ENCODE measurements at regions not wholly inside any gene's neighbourhood (a gene's known extent, or its start where the extent isn't known, plus 50 kb on each side); places are given as distances from the start of the nearest gene placed in this dataset.
"Not testable (repeated sequence)": the region's sequence is repeated elsewhere in the genome, so short reads cannot be mapped to it uniquely, and the experiment has no call there.

- DNase-seq, result no peak
Measured at GRCh38 chr1:31511848-31512615, 64.3 kb upstream of the TINAGL1 start.

DNA sequence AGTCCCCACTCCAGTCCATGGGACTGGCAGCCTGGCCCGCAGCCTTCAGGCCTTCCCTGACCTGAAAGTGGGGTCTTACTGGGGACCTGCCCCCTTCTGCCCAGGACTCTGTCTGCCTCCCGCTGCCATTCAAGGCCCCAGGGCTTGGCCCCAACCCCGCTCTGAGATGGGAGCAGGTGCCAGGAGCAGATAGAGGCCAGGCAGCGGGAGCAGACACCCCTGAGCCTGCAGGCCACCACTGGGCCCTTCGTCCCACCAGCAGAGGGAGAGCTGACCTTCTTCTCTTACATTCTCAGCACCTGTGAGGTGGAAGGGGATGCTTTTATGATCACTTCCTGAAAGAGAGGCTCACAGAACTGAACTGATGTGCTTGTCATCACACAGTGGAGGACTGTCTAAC is 62.2 kb upstream of the TINAGL1 start:
- DNase-seq, result no peak

- no peak for DNase-seq
Measured at GRCh38 chr1:31515056-31515775, 61.1 kb upstream of the TINAGL1 start.

GRCh38 chr1:31515936-31516335 is 60.4 kb upstream of the TINAGL1 start:
- no peak for DNase-seq

DNA sequence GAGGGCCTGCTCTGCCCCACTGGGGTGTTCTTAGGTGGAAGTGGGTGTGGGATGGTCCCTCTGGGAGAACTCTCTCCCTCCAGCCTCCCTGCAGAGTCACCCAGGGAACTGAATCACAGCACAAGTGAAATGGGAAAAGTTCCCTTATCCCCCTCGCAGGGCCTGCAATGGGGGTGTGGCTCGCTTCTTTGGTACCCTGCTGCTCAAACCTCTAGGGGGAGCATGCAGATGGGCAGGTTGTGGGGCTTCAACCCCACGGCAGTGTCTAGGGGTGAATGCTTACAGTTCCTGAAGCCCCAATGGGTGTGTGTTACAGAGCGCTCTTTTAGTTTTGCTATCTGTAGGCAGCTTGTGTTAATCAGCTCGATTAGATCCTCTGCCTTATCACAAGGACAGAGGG is 59.0 kb upstream of the TINAGL1 start:
- DNase-seq, result no peak

DNA sequence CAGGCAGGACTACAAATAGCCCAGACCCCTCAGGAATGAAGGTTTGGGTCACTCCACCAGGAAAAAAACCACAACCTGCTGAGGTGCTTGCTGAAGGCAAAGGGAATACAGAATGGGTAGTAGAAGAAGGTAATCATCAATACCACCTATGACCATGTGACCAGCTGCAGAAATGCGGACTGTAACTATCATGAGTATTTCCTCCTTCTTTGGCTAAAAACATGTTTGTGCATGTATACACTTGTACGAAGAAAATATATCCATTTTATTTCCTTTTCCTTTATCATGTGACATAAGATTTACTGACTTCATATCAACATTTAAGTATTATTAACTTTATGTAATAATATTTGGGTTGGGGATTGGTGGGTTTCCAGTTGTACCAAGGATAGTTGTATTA is 58.3 kb upstream of the TINAGL1 start:
- DNase-seq, result not testable (repeated sequence)

GRCh38 chr1:31521761-31522555 is 54.4 kb upstream of the TINAGL1 start:
- DNase-seq, result no peak

GRCh38 chr1:31522556-31522845 is 53.8 kb upstream of the TINAGL1 start:
- no peak for DNase-seq

- DNase-seq, result no peak
Measured at GRCh38 chr1:31523012-31523411, 53.3 kb upstream of the TINAGL1 start.

- no peak for DNase-seq
Measured at GRCh38 chr1:31523769-31524168, 52.5 kb upstream of the TINAGL1 start.

DNA sequence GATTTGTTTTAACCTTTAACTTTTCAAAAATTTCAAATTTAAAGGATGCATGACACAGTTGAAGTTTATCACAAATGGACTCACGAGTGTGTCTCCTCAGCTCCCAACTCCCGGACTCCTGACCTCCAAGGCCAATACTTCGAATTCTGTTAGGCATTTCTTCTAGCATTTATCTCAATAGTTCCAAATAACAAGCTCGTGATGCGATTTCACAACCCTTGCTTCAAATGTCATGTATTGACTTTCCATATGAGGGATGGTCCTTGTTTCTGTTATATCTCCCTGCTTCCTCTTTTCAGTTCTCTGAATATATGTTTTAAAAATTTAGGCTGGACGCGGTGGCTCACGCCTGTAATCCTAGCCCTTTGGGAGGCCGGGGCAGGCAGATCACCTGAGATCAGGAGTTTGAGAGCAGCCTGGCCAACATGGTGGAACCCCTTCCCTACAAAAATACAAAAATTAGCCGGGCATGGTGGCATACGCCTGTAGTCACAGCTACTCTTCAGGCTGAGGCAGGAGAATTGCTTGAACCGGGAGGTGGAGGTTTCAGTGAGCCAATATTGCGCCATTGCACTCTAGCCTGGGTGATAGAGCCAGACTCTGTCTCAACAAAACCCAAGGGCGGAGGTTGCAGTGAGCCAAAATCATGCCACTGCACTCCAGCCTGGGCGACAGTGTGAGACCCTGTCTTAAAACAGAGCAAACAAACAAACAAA is 52.0 kb upstream of the TINAGL1 start:
- no peak for DNase-seq
